PC-3 (cell line): ENCODE measurements at regions not wholly inside any gene's neighbourhood (a gene's known extent, or its start where the extent isn't known, plus 50 kb on each side); places are given as distances from the start of the nearest gene placed in this dataset.

Source experiments
- CTCF ChIP-seq: fragments of 300-600 bp; sonication (generic); conservative IDR thresholded peaks from 2 replicates; pipeline ENCODE4 v1.5.1; 2017; ENCODE audit warnings: antibody characterized with exemption, low read depth, mild to moderate bottlenecking, low read length
- EZH2 ChIP-seq: fragments of 300-600 bp; sonication (generic); IDR thresholded peaks from one replicate; pipeline ENCODE4 v1.6.1; 2017; ENCODE audit warnings: antibody characterized with exemption, mild to moderate bottlenecking, low read length; ENCODE audit not compliant: unreplicated experiment
- EZH2phosphoT487 ChIP-seq: fragments of 300-600 bp; sonication (generic); IDR thresholded peaks from 2 replicates; pipeline ENCODE4 v1.6.1; 2018; ENCODE audit warnings: mild to moderate bottlenecking, antibody characterized with exemption, low read length, borderline replicate concordance

DNA sequence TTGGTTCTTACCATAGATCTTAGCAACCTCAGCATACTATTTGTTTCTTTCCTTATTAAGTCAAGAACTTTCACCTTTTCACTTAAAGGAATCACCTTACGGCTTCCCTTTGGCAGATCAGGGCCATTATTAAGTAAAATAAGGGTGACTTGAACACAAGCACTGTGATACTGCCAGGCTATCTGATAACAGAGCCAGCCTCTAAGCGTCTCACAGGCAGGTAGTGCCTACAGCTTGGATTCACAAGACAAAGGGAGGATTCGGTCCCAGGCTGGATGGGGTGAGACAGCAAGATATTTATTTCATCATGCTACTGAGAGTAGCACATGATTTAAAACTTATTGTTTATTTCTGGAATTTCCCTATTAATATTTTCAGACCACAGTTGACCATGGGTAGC is 218.6 kb downstream of the FOXO1 start:
- TF ChIP-seq CTCF (no peak), EZH2phosphoT487 (no peak), EZH2 (no peak)
